ENCODE measurements at regions not wholly inside any gene's neighbourhood (a gene's known extent, or its start where the extent isn't known, plus 50 kb on each side); places are given as distances from the start of the nearest gene placed in this dataset.

DNA sequence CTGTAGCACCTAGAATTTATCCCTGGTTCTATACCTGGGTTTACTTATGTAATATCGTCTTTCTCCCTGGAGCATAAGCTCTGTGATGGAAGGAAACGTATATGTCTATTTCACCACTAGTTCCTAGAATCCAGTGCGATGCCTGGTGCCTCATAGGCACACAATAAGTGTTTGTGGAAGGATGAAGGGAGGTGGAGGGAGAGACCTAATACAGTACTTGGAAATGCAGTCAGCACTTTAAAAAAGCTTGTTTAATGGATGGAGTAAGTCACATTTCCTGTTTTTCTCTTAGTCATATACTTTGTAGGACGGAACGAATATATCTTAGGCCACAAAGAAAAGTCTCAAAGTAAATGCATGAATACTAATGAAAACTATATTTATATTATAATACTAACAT lies 186.5 kb upstream of the HMGA2 start:
- Mint-ChIP-seq H3K36me3 (ENCODE audit: low read depth) (no peaks in the 10 kb centered on the region), H3K9me3 (peaks cover 4% of the 10 kb centered on the region), H3K4me1 (no peaks in the 10 kb centered on the region), H3K27me3 (peaks cover 7% of the 10 kb centered on the region), H3K4me3 (no peak overlapping the region), H3K27ac (no peak overlapping the region)
- DNase-seq: no peak
- ATAC-seq: no peak

DNA sequence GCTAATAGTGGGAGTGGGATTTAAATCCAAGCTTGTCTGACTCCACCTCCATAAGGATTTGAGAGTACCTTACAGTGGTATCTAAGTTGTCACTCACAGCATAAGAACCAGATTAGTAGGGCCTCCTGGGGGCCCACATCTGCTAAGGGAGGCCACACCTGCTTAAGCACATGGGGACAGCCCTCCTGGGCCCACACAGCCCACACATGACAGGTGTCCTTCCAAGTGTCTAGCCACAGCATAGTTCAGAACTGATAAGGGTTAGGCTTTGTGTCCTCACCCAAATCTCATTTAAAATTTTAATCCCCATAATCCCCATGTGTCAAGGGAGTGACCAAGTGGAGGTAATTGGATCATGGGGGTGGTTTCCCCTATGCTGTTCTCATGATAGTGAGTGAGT lies 186.0 kb upstream of the HMGA2 start:
- Mint-ChIP-seq H3K27ac (no peak overlapping the region), H3K4me1 (no peaks in the 10 kb centered on the region), H3K9me3 (peaks cover 4% of the 10 kb centered on the region), H3K4me3 (no peak overlapping the region), H3K27me3 (peaks cover 10% of the 10 kb centered on the region), H3K36me3 (ENCODE audit: low read depth) (no peaks in the 10 kb centered on the region)
- no peak for DNase-seq
- ATAC-seq: no peak

DNA sequence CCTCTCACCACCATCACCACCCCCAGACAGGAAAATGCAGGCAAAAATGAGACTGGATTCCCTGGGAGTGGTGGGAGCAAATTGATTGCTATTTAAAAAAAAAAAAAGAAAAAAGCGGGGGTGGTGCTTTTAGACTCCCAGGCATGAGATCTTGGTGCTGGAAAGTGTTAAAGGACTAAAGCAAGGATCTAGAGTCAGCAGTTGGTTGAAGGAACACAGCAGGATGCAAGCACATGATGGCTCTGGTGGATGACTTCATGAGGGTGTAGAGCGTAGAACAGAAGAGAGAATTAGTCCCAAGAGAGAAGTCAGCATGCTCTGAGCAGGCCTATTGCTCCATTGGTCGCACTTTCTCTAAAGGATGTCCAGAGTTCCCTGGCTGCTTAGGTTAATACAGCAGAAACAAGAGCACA lies 183.8 kb upstream of the HMGA2 start:
- Mint-ChIP-seq H3K4me1 (no peaks in the 10 kb centered on the region), H3K9me3 (peaks cover 4% of the 10 kb centered on the region), H3K27me3 (peaks cover 14% of the 10 kb centered on the region), H3K27ac (no peak overlapping the region), H3K4me3 (no peak overlapping the region), H3K36me3 (ENCODE audit: low read depth) (no peaks in the 10 kb centered on the region)
- no peak for DNase-seq
- no peak for ATAC-seq

DNA sequence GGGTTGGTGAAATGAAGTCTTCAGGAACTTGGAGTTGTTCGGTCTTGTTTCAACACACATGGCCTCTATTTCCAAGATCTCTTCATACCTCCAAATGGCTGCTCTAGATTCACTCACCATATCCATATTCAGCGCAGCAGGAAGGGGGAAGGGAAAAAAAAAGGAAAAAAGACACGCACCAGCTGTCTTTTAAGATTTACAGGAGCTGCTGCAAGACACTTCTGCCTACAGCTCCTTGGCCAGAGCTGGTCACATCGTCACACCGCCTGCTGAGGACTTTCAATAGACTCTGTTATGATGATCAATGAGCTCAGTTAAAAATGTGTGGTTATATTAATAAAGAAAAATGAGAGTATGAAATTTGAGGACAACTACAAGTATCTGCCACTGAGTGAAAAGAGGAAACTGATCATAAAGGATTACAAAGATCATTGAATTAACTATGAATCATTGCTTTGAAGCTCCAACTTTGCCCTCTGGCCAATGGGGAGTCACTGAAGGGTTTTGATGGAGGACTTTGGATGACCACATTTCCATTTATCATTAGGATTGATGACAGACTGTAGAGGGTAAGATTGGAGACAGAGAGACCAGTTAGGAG lies 182.1 kb upstream of the HMGA2 start:
- H3K27ac Mint-ChIP-seq: no peak overlapping the region
- peaks cover 4% of the 10 kb centered on the region for H3K9me3 Mint-ChIP-seq
- ATAC-seq: no peak
- H3K27me3 Mint-ChIP-seq: peaks cover 20% of the 10 kb centered on the region
- no peak for DNase-seq
- H3K4me1 Mint-ChIP-seq: no peaks in the 10 kb centered on the region
- H3K36me3 Mint-ChIP-seq (ENCODE audit: low read depth): no peaks in the 10 kb centered on the region
- no peak overlapping the region for H3K4me3 Mint-ChIP-seq

DNA sequence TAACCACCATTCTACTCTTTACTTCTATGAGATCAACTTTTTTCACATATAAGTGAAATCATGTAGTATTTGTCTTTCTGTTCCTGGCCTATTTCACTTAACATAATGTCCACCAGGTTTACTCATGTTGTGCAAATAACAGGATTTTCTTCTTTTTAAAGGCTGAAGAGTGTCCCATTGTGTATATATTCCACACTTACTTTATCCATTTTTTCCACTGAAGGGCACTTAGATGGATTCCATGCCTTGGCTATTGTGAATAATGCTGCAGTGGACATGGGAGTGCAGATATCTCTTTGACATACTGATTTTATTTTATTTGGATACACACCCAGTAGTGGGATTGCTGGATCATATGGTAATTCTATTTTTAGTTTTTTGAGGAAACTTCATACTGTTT lies 181.1 kb upstream of the HMGA2 start:
- Mint-ChIP-seq H3K27ac (no peak overlapping the region), H3K9me3 (peaks cover 4% of the 10 kb centered on the region), H3K36me3 (ENCODE audit: low read depth) (no peaks in the 10 kb centered on the region), H3K4me3 (no peak overlapping the region), H3K27me3 (peaks cover 23% of the 10 kb centered on the region), H3K4me1 (no peaks in the 10 kb centered on the region)
- DNase-seq (no peak), ATAC-seq (no peak)

DNA sequence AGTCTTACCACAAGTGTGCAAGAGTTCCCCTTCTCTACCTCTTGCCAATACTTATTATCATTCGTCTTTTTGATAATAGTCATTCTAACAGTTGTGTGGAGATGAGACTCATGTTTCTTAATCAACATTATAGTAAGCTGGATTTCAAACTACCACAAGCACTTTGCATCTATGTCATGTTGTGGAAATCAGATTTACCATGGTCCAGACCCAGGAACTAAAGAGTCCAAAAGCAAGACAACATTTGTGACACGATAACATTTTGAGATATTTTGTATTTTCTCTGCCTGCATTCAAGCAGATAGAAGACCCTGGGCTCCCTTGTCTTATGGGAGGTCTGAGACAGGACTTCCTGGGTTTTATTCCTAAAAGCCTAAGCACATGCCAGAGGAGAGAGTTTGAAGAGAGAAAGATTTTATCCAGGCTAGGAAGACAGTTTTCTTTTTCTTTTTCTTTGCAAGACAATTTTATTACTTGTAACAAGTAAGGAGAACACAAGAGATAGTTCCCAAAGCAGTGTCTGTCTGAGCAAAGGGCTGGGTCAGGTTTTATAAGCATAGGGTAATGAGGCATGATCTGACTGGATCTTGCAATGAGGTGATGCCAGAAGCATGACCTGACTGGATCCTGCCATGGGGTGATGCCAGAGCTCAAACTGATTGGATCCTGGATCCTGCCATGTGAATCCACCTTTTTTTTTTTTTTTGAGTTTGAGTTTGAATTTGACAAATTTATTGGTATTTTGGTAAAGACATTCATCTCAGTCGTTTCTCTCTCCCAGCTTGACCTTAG lies 180.5 kb upstream of the HMGA2 start:
- H3K36me3 Mint-ChIP-seq (ENCODE audit: low read depth): no peaks in the 10 kb centered on the region
- no peak for ATAC-seq
- H3K4me1 Mint-ChIP-seq: no peaks in the 10 kb centered on the region
- no peak for DNase-seq
- no peak overlapping the region for H3K27ac Mint-ChIP-seq
- H3K4me3 Mint-ChIP-seq: no peak overlapping the region
- peaks cover 23% of the 10 kb centered on the region for H3K27me3 Mint-ChIP-seq
- peaks cover 4% of the 10 kb centered on the region for H3K9me3 Mint-ChIP-seq

DNA sequence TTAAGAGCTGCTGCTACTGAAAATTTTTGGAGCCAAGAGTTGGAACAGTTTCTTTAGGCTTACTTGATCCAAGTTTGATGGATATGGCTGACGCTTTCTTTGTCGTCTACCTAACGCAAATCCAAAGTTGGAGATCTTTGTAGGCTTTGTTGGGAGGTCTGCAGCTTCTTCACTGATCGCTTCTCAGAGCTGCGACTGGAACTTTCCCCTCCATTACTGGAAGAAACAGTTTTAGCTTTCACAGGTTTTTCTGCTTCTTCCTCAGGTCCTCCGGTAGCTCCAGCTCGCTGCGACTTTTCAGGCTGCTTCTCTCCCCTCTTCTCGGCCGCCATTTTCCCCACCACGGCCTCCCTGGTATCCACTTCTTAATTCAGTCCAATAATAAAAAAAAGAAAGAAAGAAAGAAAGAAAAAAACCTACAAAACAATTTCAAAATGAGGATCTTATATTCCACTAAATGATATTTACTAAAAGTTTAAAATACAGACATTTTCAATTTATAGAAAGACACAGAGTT lies 178.1 kb upstream of the HMGA2 start:
- H3K4me1 Mint-ChIP-seq: peaks cover 3% of the 10 kb centered on the region
- no peaks in the 10 kb centered on the region for H3K36me3 Mint-ChIP-seq (ENCODE audit: low read depth)
- no peak overlapping the region for H3K4me3 Mint-ChIP-seq
- H3K27me3 Mint-ChIP-seq: peaks cover 23% of the 10 kb centered on the region
- DNase-seq (no peak), ATAC-seq (no peak)
- no peak overlapping the region for H3K27ac Mint-ChIP-seq
- peaks cover 4% of the 10 kb centered on the region for H3K9me3 Mint-ChIP-seq

DNA sequence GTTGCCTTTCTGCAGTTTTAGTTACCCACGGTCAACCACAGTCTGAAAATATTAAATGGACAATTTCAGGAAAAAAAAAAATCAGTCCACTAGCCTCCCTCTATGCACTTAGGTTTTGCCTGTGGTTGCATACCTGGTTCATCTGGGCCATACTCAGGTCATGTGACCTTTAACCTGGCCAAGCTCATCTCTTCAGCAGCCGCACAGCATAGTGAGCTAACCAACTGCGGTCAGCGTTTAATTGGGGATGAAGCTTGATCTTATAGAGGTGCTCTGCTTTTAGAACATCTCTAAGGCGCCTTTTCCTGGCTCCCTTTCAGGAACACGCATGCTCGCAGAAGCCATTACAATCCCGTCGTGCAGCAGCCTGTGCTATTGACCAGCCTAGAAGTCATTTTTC lies 177.2 kb upstream of the HMGA2 start:
- Mint-ChIP-seq H3K4me3 (no peak overlapping the region), H3K27ac (no peak overlapping the region), H3K4me1 (peaks cover 4% of the 10 kb centered on the region), H3K9me3 (peaks cover 8% of the 10 kb centered on the region), H3K36me3 (ENCODE audit: low read depth) (no peaks in the 10 kb centered on the region), H3K27me3 (peaks cover 23% of the 10 kb centered on the region)
- DNase-seq: no peak
- ATAC-seq: no peak

DNA sequence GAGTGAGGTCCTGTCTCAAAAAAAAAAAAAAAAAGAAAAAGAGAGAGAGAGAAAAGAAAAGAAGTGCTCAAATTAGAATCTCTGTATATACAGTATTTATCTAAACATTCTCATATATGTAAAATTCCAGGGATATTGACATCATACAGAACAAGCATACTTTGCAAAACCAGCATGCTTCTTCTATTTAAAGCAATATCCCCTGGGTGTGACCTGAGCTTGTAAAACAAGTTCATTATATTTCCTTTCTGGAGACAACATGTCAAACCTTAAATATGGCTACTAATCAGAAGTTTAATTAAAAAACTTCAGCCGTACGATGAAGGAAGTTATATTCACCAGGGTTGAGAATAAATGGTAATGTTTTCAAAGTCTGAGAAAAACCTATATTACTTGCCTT lies 175.8 kb upstream of the HMGA2 start:
- H3K27ac Mint-ChIP-seq: no peak overlapping the region
- no peak overlapping the region for H3K4me3 Mint-ChIP-seq
- no peak for ATAC-seq
- H3K9me3 Mint-ChIP-seq: peaks cover 13% of the 10 kb centered on the region
- no peaks in the 10 kb centered on the region for H3K36me3 Mint-ChIP-seq (ENCODE audit: low read depth)
- peaks cover 19% of the 10 kb centered on the region for H3K27me3 Mint-ChIP-seq
- H3K4me1 Mint-ChIP-seq: peaks cover 4% of the 10 kb centered on the region
- DNase-seq: no peak

DNA sequence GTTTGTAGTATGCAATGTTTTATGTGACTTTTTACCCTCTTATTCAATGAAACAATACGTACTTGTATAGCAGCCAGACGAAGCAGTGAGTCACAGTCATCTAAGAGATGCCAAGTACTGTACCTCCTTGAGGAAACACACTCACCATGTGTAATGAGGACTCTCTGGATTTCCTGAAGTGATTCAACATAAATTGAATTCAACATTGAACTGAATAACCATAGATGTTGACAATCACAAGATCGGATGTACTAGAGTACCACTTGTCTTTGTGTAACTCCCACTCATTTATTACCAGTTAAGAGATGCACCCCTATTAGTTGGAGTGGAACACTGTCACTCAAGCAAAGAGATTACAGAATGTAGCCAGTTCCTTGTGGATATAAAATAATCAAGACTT lies 175.2 kb upstream of the HMGA2 start:
- peaks cover 13% of the 10 kb centered on the region for H3K27me3 Mint-ChIP-seq
- peaks cover 4% of the 10 kb centered on the region for H3K4me1 Mint-ChIP-seq
- H3K36me3 Mint-ChIP-seq (ENCODE audit: low read depth): no peaks in the 10 kb centered on the region
- H3K4me3 Mint-ChIP-seq: no peak overlapping the region
- no peak for ATAC-seq
- H3K9me3 Mint-ChIP-seq: peaks cover 13% of the 10 kb centered on the region
- H3K27ac Mint-ChIP-seq: no peak overlapping the region
- no peak for DNase-seq

DNA sequence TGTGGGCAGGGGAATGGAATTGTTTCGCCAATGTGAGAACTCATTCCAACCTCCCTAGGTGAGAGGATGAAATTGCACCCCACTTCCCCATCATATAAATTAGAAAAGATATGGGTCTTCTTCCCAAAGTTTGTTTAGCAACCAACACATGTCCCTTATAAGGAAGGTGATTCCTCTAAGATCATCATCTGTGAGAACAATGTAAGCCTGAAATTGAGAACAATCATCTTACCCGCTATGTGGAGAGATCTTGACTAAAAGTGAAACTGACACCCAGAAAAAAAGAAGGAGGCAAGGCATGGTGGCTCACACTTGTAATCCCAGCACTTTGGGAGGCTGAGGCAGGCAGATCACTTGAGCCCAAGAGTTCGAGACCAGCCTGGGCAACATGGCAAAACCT lies 173.2 kb upstream of the HMGA2 start:
- peaks cover 15% of the 10 kb centered on the region for H3K4me1 Mint-ChIP-seq
- no peak overlapping the region for H3K27ac Mint-ChIP-seq
- H3K9me3 Mint-ChIP-seq: peaks cover 13% of the 10 kb centered on the region
- H3K36me3 Mint-ChIP-seq (ENCODE audit: low read depth): no peaks in the 10 kb centered on the region
- ATAC-seq (no peak), DNase-seq (no peak)
- peaks cover 9% of the 10 kb centered on the region for H3K27me3 Mint-ChIP-seq
- no peak overlapping the region for H3K4me3 Mint-ChIP-seq

DNA sequence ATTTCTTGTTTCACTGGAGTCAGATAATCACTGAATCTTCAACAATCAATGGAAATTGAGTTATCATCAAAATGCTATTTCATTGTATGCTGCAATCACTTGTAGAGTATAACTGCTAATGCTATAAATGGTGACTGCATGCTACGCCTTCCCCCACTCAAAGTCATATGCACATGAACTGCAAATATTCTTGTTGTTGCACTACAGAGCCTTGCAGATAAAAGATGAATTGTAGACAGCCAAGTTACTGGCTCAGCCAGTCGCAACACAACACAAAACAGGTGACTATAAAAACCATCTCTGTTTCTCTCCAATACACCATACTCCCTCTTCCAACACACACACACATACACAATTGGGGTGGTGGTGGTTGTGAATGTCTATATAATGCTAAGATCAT lies 171.0 kb upstream of the HMGA2 start:
- ATAC-seq: no peak
- Mint-ChIP-seq H3K4me3 (no peak overlapping the region), H3K9me3 (peaks cover 20% of the 10 kb centered on the region), H3K27me3 (peaks cover 7% of the 10 kb centered on the region), H3K27ac (no peak overlapping the region), H3K36me3 (ENCODE audit: low read depth) (no peaks in the 10 kb centered on the region), H3K4me1 (peaks cover 35% of the 10 kb centered on the region)
- no peak for DNase-seq

DNA sequence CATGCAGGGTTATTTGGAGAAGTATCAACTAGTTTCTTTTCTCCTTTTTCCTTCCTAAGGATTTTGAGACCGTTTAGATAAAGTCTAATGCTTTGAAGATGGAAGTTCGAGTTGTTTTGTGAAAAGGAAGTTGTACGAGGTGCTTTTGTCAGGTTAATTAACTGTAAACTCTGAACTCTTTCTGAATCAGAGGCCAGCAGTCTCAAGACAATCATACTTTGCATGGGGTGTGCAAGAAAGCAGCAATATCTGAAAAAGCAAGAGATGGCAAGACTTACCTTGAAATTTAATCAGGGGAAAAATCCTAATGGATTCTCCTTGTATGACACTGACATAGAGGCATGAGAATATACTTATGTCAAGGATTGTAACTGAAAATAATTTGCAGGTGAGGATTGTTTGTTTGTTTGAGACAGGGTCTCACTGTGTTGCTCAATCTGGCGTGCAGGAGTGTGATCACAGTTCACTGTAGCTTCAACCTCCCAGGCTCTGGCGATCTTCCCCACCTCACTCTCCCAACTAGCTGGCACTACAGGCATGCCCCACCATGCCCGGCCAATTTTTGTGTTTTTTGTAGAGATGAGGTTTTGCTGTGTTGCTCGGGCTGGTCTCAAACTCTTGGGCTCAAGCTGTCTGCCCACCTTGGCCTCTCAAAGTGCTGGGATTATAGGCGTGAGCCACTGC lies 170.2 kb upstream of the HMGA2 start:
- Mint-ChIP-seq H3K27me3 (peaks cover 12% of the 10 kb centered on the region), H3K27ac (no peak overlapping the region)

DNA sequence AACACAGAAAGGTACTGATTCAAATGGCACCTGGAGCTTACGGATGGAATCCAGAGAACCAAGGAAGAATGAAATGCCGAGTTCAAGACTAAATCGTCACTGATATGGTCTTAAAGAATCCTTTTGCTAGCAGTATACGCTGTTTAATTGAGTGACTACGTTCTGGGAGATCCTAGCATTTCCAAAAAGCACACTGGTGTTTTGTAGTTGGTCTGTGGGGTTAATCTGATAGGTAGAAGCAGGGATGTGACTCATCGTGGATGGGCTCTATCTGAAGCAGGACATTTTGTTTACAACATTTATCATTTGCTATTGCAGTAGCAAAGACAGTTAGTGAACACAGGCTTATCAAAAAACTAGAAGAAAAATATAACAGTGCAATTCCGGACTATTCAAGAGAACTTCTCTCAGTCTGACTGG lies 169.2 kb upstream of the HMGA2 start:
- no peaks in the 10 kb centered on the region for H3K36me3 Mint-ChIP-seq (ENCODE audit: low read depth)
- DNase-seq (no peak), ATAC-seq (no peak)
- H3K4me3 Mint-ChIP-seq: no peak overlapping the region
- H3K27me3 Mint-ChIP-seq: peaks cover 20% of the 10 kb centered on the region
- H3K4me1 Mint-ChIP-seq: peaks cover 36% of the 10 kb centered on the region
- peaks cover 20% of the 10 kb centered on the region for H3K9me3 Mint-ChIP-seq
- H3K27ac Mint-ChIP-seq: no peak overlapping the region

More for the DNA sequence above, 170.2 kb upstream of the HMGA2 start:
- Mint-ChIP-seq H3K36me3 (ENCODE audit: low read depth) (no peaks in the 10 kb centered on the region), H3K4me3 (no peak overlapping the region), H3K4me1 (peaks cover 36% of the 10 kb centered on the region), H3K9me3 (peaks cover 20% of the 10 kb centered on the region)
- DNase-seq (no peak), ATAC-seq (no peak)
